K562 (cell line): ENCODE measurements at regions not wholly inside any gene's neighbourhood (a gene's known extent, or its start where the extent isn't known, plus 50 kb on each side); places are given as distances from the start of the nearest gene placed in this dataset.

Experiments
- ATAC-seq: fragments of 200-7000 bp; cut with Tn5 transposase; 3 replicates; pipeline ENCODE4 v1.9.1; 2020; ENCODE audit warnings: moderate library complexity
- BruUV-seq: library from RNA; stranded (reverse); fragments of 400-500 nt; replicated peaks from 2 replicates; lab custom pipeline; 2021; lab: Mats Ljungman, UMichigan
- CTCF ChIA-PET: fragments of 300-600 bp; formaldehyde crosslinking; extraction: SDS; loops from one replicate; lab custom pipeline; 2021; ENCODE audit warnings: low intra/inter-chr PET ratio; lab: Yijun Ruan, JAX
- POLR2A ChIA-PET: fragments of 300-600, 350-650 bp; sonication (Branson Sonifier 250); formaldehyde crosslinking; extraction: SDS; loops from one replicate; lab custom pipeline; 2021; ENCODE audit warnings: antibody characterized with exemption, inconsistent platforms; lab: Yijun Ruan, JAX
- DNase-seq, 4 experiments: peaks; one replicate each; pipeline versions ENCODE4 v3.0.0 to v3.0.0-alpha.2; 2011 to 2018; ENCODE audit warnings: low spot score in 3 of 4, mixed read lengths in 3 of 4; ENCODE audit errors: extremely low read depth in 1 of 4
- FAIRE-seq: peaks from 2 replicates; lab custom pipeline; 2011; peaks lifted over from hg19 to GRCh38; lab: Jason Lieb, UNC
- H2AFZ ChIP-seq: 2 replicates; pipeline ENCODE4 v1.6.0; 2011; ENCODE audit warnings: low read depth, low read length, control low read depth, inconsistent platforms
- H3K27ac ChIP-seq: fragments of 200-600 bp; 3 replicates; pipeline ENCODE4 v1.8.0; 2011; ENCODE audit warnings: low read depth, mild to moderate bottlenecking, control low read depth, inconsistent platforms, low read length, moderate library complexity, mixed read lengths; ENCODE audit errors: extremely low read depth
- H3K27me3 ChIP-seq, 2 experiments: fragments of 300-600 bp in 1 of 2; 2 replicates in 1 of 2; 3 replicates in 1 of 2; pipeline versions ENCODE4 v1.6.0 to v1.8.0; 2011; ENCODE audit warnings: inconsistent platforms in 2 of 2, low read length in 2 of 2, mild to moderate bottlenecking in 1 of 2, mixed read lengths in 1 of 2, moderate library complexity in 1 of 2; ENCODE audit not compliant: control insufficient read depth in 2 of 2, insufficient read depth in 2 of 2
- H3K36me3 ChIP-seq: fragments of 300-600 bp; 3 replicates; pipeline ENCODE4 v1.8.0; 2011; ENCODE audit warnings: mild to moderate bottlenecking, low read length, inconsistent platforms; ENCODE audit not compliant: control insufficient read depth, insufficient read depth
- H3K4me1 ChIP-seq, 2 experiments: fragments of 200-600 bp in 1 of 2; replicated peaks in 1 of 2; 2 replicates in 1 of 2; 3 replicates in 1 of 2; pipeline versions ENCODE4 v1.5.1 to v1.8.0; 2011; ENCODE audit warnings: inconsistent platforms in 2 of 2, low read length in 2 of 2, mild to moderate bottlenecking in 1 of 2, mixed read lengths in 1 of 2, moderate library complexity in 1 of 2; ENCODE audit not compliant: control insufficient read depth in 2 of 2, insufficient read depth in 2 of 2
- H3K4me2 ChIP-seq: 2 replicates; pipeline ENCODE4 v1.6.1; 2011; ENCODE audit warnings: low read length, control low read depth, inconsistent platforms, mixed read lengths; ENCODE audit not compliant: insufficient read depth
- H3K4me3 ChIP-seq: fragments of 200-600 bp; sonication (generic), shearing (Covaris generic); 2 replicates; pipeline ENCODE4 v1.5.1; 2016; ENCODE audit warnings: control low read depth, inconsistent platforms
- H3K79me2 ChIP-seq: fragments of 200-600 bp; 3 replicates; pipeline ENCODE4 v1.8.0; 2011; ENCODE audit warnings: low read length, inconsistent platforms; ENCODE audit not compliant: control insufficient read depth, insufficient read depth
- H3K9ac ChIP-seq, 2 experiments: 2 replicates each; pipeline versions ENCODE4 v1.6.0 to v1.6.1; 2011; ENCODE audit warnings: low read depth in 2 of 2, low read length in 2 of 2, control low read depth in 1 of 2, inconsistent platforms in 1 of 2, mild to moderate bottlenecking in 1 of 2, mixed read lengths in 1 of 2; ENCODE audit not compliant: insufficient read depth in 1 of 2
- H3K9me1 ChIP-seq: one replicate; pipeline ENCODE4 v1.6.0; 2011; ENCODE audit warnings: inconsistent platforms, mild to moderate bottlenecking, low read length, moderate library complexity; ENCODE audit not compliant: control insufficient read depth, insufficient read depth
- H3K9me3 ChIP-seq: replicated peaks from 2 replicates; pipeline ENCODE4 v1.5.1; 2011; ENCODE audit warnings: low read depth, low read length, inconsistent platforms; ENCODE audit not compliant: control insufficient read depth, insufficient read depth
- H4K20me1 ChIP-seq: replicated peaks from 2 replicates; pipeline ENCODE4 v1.6.1; 2011; ENCODE audit warnings: low read length, inconsistent platforms, mixed read lengths; ENCODE audit not compliant: control insufficient read depth, insufficient read depth
- FOXK1 ChIP-seq: sonication (generic); formaldehyde crosslinking; IDR thresholded peaks from 2 replicates; pipeline ENCODE4 v1.8.0; 2022; ENCODE audit warnings: missing genetic modification reagents, mild to moderate bottlenecking, borderline replicate concordance
- TAF9B ChIP-seq: fragments of 450-650 bp; IDR thresholded peaks from 2 replicates; pipeline ENCODE4 v1.6.1; 2018; ENCODE audit warnings: mild to moderate bottlenecking; ENCODE audit not compliant: partially characterized antibody
- ZKSCAN3 ChIP-seq: fragments of 250-450 bp; sonication (Bioruptor Pico); IDR thresholded peaks from 2 replicates; pipeline ENCODE4 v1.4.0; 2020
- ZNF174 ChIP-seq: fragments of 250-450 bp; sonication (Bioruptor Pico); IDR thresholded peaks from 2 replicates; pipeline ENCODE4 v1.4.0; 2020; ENCODE audit warnings: mild to moderate bottlenecking
- ZNF280B ChIP-seq: fragments of 250-450 bp; sonication (Bioruptor Pico); IDR thresholded peaks from 2 replicates; pipeline ENCODE4 v1.5.1; 2021; ENCODE audit warnings: mild to moderate bottlenecking
- WGBS: fragments of 100-300 bp; shearing (Covaris generic); methylation state at CpG from one replicate; pipeline ENCODE4 v1.1.6; 2016; ENCODE audit warnings: low coverage, mixed read lengths; ENCODE audit not compliant: insufficient coverage; ENCODE audit errors: missing lambda C conversion rate; 5-methylcytosine and 5-hydroxymethylcytosine counted together
- in situ Hi-C: fragments of 300-500 bp; cut with MboI; formaldehyde crosslinking; loops from 4 replicates; pipeline ENCODE4 v1.15.0; 2018; ENCODE audit warnings: inconsistent platforms, mixed read lengths
- intact Hi-C: fragments of 100-400 bp; cut with micrococcal nuclease; formaldehyde crosslinking; loops from 2 replicates; pipeline ENCODE4 v1.14.2; 2022
- TF ChIP-seq, protein P1 (sequence below): fragments of 250-450 bp; sonication (Bioruptor Pico); IDR thresholded peaks from 2 replicates; pipeline ENCODE4 v1.5.0; 2021; ENCODE audit warnings: mild to moderate bottlenecking, moderate library complexity
- TF ChIP-seq, protein P2 (sequence below): sonication (generic); formaldehyde crosslinking; IDR thresholded peaks from 2 replicates; pipeline ENCODE4 v1.8.0; 2023; ENCODE audit warnings: missing genetic modification reagents, mild to moderate bottlenecking, borderline replicate concordance

DNA sequence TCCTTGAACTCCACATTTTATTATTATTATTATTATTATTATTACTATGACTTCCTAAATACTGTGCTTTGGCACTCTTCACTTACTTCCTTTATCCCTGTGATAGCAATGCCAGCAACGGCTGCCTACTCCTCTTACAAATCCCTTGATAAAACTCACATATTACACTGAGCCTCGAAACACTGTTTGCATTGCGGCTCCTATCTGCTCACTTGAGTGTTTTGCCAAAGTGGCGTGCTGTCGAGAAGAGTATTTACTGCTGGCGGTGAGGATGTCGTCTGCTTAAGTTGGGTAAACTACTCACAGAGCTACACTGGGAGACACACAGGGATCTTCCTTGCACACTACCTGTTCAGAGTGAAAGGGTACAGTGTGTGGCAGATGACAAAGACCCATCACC, 143.4 kb upstream of the VCX3A start:
- Histone ChIP-seq H3K36me3 (no peaks in the 10 kb centered on the region), H3K9ac (no peak overlapping the region), H3K27me3 (no peaks in the 10 kb centered on the region), H3K9me1 (no peaks in the 10 kb centered on the region), H3K4me3 (no peak overlapping the region), H4K20me1 (no peaks in the 10 kb centered on the region), H3K4me1 (no peaks in the 10 kb centered on the region), H2AFZ (no peak overlapping the region), H3K27ac (no peak overlapping the region), H3K4me2 (no peak overlapping the region), H3K9me3 (no peaks in the 10 kb centered on the region), H3K79me2 (no peaks in the 10 kb centered on the region)
- FAIRE-seq = no peak
- no TSS peak for BruUV-seq
- 0% methylated on average over 7 of the region's 7 CpGs for WGBS
- intact Hi-C loops (no loop called here), in situ Hi-C loops (no loop called here)
- ChIA-PET CTCF (no interaction called here), POLR2A (no interaction called here)
- ATAC-seq = no peak
- DNase-seq = no peak
- TF ChIP-seq ZKSCAN3 (CRISPR knock-in tag) (no peak), TAF9B (no peak), ZNF174 (CRISPR knock-in tag) (no peak), ZNF280B (no peak), FOXK1 (no peak)
- TF ChIP-seq, protein P1, sequence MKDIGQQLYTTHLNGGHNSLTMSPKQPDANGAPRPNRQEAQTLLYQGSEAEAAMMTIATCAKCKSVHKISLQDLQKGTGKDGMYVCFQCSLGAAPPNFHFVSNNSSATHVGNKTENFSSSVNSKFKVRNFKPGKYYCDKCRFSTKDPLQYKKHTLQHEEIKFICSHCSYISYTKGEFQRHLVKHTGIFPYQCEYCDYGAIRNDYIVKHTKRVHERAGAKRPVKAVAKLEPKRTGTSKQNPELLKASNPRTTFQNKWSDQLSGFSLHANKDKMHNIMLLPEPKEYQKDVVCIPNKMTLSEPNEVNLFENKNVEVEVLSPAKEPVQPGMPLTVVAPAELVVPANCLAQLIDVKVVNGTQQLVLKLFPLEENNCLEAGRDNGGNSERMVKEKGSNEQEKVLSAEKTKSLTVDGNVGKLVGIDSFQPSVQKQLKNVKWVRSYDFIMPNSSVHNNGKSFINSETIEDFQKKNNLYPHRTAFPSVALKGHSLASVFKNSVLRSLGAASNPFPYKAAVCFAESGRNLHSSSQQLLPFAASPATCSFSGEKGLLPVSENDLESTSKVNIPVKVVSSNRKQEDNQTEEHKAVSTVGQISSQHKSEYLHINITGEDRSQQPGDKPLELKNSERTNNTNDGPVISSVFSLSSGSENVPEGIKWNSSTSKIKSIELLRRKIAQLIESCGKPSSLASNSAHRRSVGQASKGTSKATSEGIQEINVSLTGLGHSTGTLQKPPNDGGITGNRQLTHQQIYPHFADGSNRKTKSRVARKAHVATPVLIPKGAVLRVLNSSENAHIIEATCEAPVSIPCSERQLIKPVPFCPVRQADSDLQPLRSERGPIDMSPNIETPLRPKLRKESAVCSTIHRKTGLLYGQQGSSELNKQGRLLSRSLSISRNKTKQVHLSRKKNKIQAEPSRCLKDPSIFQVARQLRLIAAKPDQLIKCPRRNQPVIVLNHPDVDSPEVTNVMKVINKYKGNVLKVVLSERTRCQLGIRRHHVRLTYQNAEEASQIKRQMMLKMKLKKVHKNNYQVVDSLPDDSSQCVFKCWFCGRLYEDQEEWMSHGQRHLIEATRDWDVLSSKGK = no peak
- TF ChIP-seq, protein P2, sequence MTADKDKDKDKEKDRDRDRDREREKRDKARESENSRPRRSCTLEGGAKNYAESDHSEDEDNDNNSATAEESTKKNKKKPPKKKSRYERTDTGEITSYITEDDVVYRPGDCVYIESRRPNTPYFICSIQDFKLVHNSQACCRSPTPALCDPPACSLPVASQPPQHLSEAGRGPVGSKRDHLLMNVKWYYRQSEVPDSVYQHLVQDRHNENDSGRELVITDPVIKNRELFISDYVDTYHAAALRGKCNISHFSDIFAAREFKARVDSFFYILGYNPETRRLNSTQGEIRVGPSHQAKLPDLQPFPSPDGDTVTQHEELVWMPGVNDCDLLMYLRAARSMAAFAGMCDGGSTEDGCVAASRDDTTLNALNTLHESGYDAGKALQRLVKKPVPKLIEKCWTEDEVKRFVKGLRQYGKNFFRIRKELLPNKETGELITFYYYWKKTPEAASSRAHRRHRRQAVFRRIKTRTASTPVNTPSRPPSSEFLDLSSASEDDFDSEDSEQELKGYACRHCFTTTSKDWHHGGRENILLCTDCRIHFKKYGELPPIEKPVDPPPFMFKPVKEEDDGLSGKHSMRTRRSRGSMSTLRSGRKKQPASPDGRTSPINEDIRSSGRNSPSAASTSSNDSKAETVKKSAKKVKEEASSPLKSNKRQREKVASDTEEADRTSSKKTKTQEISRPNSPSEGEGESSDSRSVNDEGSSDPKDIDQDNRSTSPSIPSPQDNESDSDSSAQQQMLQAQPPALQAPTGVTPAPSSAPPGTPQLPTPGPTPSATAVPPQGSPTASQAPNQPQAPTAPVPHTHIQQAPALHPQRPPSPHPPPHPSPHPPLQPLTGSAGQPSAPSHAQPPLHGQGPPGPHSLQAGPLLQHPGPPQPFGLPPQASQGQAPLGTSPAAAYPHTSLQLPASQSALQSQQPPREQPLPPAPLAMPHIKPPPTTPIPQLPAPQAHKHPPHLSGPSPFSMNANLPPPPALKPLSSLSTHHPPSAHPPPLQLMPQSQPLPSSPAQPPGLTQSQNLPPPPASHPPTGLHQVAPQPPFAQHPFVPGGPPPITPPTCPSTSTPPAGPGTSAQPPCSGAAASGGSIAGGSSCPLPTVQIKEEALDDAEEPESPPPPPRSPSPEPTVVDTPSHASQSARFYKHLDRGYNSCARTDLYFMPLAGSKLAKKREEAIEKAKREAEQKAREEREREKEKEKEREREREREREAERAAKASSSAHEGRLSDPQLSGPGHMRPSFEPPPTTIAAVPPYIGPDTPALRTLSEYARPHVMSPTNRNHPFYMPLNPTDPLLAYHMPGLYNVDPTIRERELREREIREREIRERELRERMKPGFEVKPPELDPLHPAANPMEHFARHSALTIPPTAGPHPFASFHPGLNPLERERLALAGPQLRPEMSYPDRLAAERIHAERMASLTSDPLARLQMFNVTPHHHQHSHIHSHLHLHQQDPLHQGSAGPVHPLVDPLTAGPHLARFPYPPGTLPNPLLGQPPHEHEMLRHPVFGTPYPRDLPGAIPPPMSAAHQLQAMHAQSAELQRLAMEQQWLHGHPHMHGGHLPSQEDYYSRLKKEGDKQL (CRISPR knock-in tag) = no peak
